Right atrium auricular region (tissue), 2 donors: ENCODE measurements at regions not wholly inside any gene's neighbourhood (a gene's known extent, or its start where the extent isn't known, plus 50 kb on each side); places are given as distances from the start of the nearest gene placed in this dataset.

Experiments
- DNase-seq: peaks from one replicate; pipeline ENCODE4 v3.0.0-alpha.2; 2019; ENCODE audit warnings: low spot score
- H3K27ac ChIP-seq, 2 donors: fragments of 200-600 bp; sonication (generic); 1 replicate in 1 of 2; 2 replicates in 1 of 2; pipeline ENCODE4 v1.5.1; 2016 to 2019
- H3K27me3 ChIP-seq, 2 donors: fragments of 200-600 bp; sonication (generic); one replicate each; pipeline versions ENCODE4 v1.5.1 to v1.6.0; 2017 to 2019
- H3K36me3 ChIP-seq: fragments of 200-600 bp; sonication (generic); one replicate; pipeline ENCODE4 v1.5.1; 2016
- H3K4me1 ChIP-seq, 2 donors: fragments of 200-600 bp; sonication (generic); one replicate each; pipeline versions ENCODE4 v1.5.1 to v1.6.0; 2017 to 2019
- H3K4me3 ChIP-seq, 2 donors: fragments of 200-600 bp; sonication (generic); 1 replicate in 1 of 2; 2 replicates in 1 of 2; pipeline ENCODE4 v1.5.1; 2017 to 2019; ENCODE audit warnings: mild to moderate bottlenecking in 1 of 2, moderate library complexity in 1 of 2
- H3K9me3 ChIP-seq, 2 donors: fragments of 200-600 bp; sonication (generic); one replicate each; pipeline ENCODE4 v1.5.1; 2019
- CTCF ChIP-seq, 2 donors: fragments of 200-600 bp; sonication (generic); IDR thresholded peaks; one replicate each; pipeline ENCODE4 v1.5.1; 2019; ENCODE audit warnings: antibody characterized with exemption in 2 of 2

- no peak overlapping the region for H3K4me3 ChIP-seq
- no peaks in the 10 kb centered on the region for H3K36me3 ChIP-seq
- H3K9me3 ChIP-seq: peaks cover 0 to 18% of the 10 kb centered on the region in 2 donors
- H3K27me3 ChIP-seq: no peaks in the 10 kb centered on the region
- H3K4me1 ChIP-seq: no peaks in the 10 kb centered on the region
- H3K27ac ChIP-seq: no peak overlapping the region
- no peak for DNase-seq
- TF ChIP-seq CTCF (IDR thresholded peaks at IDR 0.05): no peak
Measured at GRCh38 chr1:67991546-67991945, 58.9 kb downstream of the DIRAS3 start.

GRCh38 chr1:67988066-67988465 is 62.4 kb downstream of the DIRAS3 start:
- no peak for DNase-seq
- Histone ChIP-seq H3K4me3 (no peak overlapping the region), H3K9me3 (no peaks in the 10 kb centered on the region), H3K27me3 (no peaks in the 10 kb centered on the region), H3K36me3 (no peaks in the 10 kb centered on the region), H3K27ac (no peak overlapping the region), H3K4me1 (peaks cover 0 to 4% of the 10 kb centered on the region in 2 donors)
- TF ChIP-seq CTCF (IDR thresholded peaks at IDR 0.05): no peak

- Histone ChIP-seq H3K9me3 (no peaks in the 10 kb centered on the region), H3K4me3 (no peak overlapping the region), H3K4me1 (peaks cover 0 to 4% of the 10 kb centered on the region in 2 donors), H3K27me3 (no peaks in the 10 kb centered on the region), H3K27ac (no peak overlapping the region), H3K36me3 (no peaks in the 10 kb centered on the region)
- TF ChIP-seq CTCF (IDR thresholded peaks at IDR 0.05): no peak
- DNase-seq: no peak
Measured at GRCh38 chr1:67987046-67987799, 63.2 kb downstream of the DIRAS3 start.

- no peaks in the 10 kb centered on the region for H3K27me3 ChIP-seq
- no peak overlapping the region for H3K27ac ChIP-seq
- H3K36me3 ChIP-seq: no peaks in the 10 kb centered on the region
- H3K9me3 ChIP-seq: no peaks in the 10 kb centered on the region
- H3K4me1 ChIP-seq: peaks cover 0 to 4% of the 10 kb centered on the region in 2 donors
- TF ChIP-seq CTCF (IDR thresholded peaks at IDR 0.05): no peak
- H3K4me3 ChIP-seq: no peak overlapping the region
- no peak for DNase-seq
Measured at GRCh38 chr1:67983867-67984266, 66.6 kb downstream of the DIRAS3 start.

- H3K4me3 ChIP-seq: no peak overlapping the region
- no peaks in the 10 kb centered on the region for H3K36me3 ChIP-seq
- no peaks in the 10 kb centered on the region for H3K27me3 ChIP-seq
- H3K9me3 ChIP-seq: no peaks in the 10 kb centered on the region
- H3K4me1 ChIP-seq: peaks cover 0 to 4% of the 10 kb centered on the region in 2 donors
- no peak overlapping the region for H3K27ac ChIP-seq
- no peak for DNase-seq
- no peak for TF ChIP-seq CTCF (IDR thresholded peaks at IDR 0.05)
Measured at GRCh38 chr1:67980028-67980427, 70.4 kb downstream of the DIRAS3 start.

GRCh38 chr1:67979532-67979931 is 70.9 kb downstream of the DIRAS3 start:
- TF ChIP-seq CTCF (IDR thresholded peaks at IDR 0.05): no peak
- DNase-seq: no peak
- Histone ChIP-seq H3K27ac (no peak overlapping the region), H3K4me3 (no peak overlapping the region), H3K27me3 (no peaks in the 10 kb centered on the region), H3K36me3 (no peaks in the 10 kb centered on the region), H3K4me1 (peaks cover 0 to 4% of the 10 kb centered on the region in 2 donors), H3K9me3 (no peaks in the 10 kb centered on the region)
